LNCaP clone FGC (cell line): ENCODE measurements at regions not wholly inside any gene's neighbourhood (a gene's known extent, or its start where the extent isn't known, plus 50 kb on each side); places are given as distances from the start of the nearest gene placed in this dataset.

ENCODE experiments used
- DNase-seq: peaks from one replicate; pipeline ENCODE4 v3.0.0-alpha.2; 2011; ENCODE audit warnings: low read depth
- H3K4me3 ChIP-seq: 2 replicates; pipeline ENCODE4 v1.5.1; 2011; ENCODE audit warnings: mild to moderate bottlenecking, low read depth, low read length, control low read depth
- TF ChIP-seq, protein P1 (sequence below): IDR thresholded peaks from 2 replicates; pipeline ENCODE4 v1.5.1; 2012; ENCODE audit warnings: mild to moderate bottlenecking; ENCODE audit not compliant: control insufficient read depth, insufficient read depth; ENCODE audit errors: extremely low read depth

DNA sequence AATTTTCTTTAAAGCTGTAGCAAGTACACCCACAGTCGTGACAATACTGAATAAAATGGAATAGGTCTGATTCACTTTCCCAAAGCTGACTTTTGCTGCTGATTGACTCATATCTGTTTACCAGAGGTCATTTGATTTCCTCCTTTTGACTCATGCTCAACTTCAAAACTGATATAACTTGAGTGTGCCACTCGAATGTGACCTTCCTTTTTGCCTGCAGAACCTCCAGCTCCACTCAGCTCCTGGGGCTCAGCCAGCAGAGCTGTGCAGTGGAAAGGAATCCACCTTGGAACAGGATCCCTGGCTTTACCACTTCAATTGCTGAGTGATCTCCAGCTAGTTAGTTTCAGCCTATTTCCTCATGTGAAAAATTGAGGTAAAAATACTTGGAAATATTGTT is 84.1 kb downstream of the FEM1C start:
- TF ChIP-seq, protein P1, sequence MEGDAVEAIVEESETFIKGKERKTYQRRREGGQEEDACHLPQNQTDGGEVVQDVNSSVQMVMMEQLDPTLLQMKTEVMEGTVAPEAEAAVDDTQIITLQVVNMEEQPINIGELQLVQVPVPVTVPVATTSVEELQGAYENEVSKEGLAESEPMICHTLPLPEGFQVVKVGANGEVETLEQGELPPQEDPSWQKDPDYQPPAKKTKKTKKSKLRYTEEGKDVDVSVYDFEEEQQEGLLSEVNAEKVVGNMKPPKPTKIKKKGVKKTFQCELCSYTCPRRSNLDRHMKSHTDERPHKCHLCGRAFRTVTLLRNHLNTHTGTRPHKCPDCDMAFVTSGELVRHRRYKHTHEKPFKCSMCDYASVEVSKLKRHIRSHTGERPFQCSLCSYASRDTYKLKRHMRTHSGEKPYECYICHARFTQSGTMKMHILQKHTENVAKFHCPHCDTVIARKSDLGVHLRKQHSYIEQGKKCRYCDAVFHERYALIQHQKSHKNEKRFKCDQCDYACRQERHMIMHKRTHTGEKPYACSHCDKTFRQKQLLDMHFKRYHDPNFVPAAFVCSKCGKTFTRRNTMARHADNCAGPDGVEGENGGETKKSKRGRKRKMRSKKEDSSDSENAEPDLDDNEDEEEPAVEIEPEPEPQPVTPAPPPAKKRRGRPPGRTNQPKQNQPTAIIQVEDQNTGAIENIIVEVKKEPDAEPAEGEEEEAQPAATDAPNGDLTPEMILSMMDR: no peak
- H3K4me3 ChIP-seq: no peak overlapping the region
- DNase-seq: peak; percentile 1

DNA sequence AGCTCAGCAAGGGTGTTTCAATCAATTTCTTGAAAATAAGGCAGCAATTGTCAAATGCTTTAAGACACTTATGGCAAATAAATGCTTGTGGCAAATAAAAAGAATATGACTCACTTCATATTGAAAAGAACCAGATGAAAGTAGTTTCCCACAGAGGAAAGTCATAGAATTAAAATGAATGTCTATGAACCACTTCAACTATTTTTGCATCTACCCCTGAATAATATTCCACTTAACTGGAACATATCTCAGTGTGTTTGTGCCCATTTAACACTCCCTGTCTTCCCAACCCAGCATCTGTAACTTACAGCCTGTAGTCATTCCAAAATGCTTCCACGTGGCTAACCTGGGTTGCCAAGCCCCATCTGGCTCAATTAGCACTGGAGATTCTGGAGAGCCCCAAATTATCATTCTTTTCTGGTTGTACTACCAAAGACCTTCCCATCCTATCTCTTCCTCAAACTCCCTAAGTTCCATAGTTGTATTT is 84.7 kb downstream of the FEM1C start:
- TF ChIP-seq, protein P1: no peak
- no peak overlapping the region for H3K4me3 ChIP-seq
- no peak for DNase-seq

DNA sequence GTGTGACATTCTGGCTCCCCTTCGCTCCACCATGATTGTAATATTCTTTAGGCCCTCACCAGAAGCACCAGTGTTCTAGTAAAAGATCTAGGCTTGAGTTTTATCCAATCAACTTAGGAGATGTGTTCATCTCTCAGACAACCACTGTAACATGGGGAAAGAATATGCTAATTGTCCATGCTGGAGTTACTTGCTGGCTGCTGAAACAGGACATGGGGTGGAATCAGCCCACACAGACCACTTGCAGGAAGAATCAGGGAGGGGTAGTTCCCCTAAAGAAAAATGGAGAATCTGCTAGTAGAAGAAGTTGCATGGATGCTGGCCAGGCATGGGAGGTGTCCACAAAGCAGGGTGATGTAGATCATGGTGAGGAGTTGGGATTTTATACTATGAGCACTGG is 86.2 kb downstream of the FEM1C start:
- TF ChIP-seq, protein P1: no peak
- no peak overlapping the region for H3K4me3 ChIP-seq
- no peak for DNase-seq

DNA sequence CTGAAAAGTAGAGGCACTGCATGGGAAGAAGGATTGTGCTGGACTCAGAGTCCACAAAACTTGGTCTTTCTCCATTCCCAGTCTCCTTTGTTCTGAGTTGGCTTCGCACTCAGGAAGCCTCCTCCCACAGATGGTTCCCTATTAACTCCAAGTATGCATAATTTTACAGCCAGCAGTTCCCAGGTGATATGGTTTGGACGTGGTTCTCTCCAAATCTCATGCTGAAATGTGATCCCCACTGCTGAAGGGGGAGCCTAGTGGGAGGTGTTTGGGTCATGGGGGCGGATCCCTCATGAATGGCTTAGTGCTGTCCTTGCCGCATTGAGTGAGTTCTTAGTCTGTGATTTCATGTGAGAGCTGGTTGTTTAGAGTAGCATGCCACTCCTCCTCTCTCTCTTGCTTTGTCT is 86.6 kb downstream of the FEM1C start:
- TF ChIP-seq, protein P1: no peak
- H3K4me3 ChIP-seq: no peak overlapping the region
- DNase-seq: no peak

DNA sequence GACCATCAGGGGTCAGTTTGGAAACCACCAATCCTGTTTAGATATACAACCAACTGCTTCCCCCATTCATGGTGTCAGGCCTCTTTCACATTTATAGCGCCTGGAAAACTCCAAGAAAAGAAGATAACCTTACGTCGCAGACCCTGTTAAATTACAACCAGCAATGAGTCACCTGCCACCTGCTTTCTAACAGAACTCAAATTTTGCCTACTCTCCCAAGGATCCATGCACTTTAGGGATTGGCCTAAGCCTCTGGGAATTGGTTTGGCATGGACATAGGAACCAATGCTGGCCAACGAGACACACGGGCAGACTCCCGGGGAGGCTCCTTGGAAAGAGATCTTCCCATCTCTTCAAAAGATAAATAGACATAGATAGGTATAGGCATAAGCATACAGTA is 87.0 kb downstream of the FEM1C start:
- TF ChIP-seq, protein P1: no peak
- DNase-seq: no peak
- no peak overlapping the region for H3K4me3 ChIP-seq

DNA sequence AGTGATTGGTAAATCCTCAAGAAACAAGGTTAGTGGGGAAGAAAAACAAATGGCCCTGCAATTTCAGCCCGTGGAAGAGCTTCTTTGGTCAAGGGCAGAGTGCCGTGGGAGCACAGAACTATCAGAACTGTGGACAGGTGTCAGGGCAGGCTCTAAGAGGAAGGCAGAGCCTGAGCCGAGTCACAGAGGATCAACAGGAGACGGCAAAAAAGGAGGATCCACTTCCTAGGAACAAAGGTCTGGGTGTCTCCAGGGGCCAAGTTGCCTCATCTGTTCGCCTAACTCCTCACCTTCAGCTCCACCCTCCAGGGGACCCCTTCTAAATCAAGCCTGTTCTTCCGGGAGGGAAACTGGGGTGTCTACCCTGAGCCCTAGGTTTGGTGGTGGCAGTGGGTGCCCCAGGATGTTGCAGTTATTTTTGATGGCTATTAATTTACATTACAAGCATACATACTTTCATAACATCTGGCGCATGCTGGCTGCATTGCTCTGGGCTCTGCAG is 88.0 kb downstream of the FEM1C start:
- TF ChIP-seq, protein P1: no peak
- H3K4me3 ChIP-seq: no peak overlapping the region
- no peak for DNase-seq

DNA sequence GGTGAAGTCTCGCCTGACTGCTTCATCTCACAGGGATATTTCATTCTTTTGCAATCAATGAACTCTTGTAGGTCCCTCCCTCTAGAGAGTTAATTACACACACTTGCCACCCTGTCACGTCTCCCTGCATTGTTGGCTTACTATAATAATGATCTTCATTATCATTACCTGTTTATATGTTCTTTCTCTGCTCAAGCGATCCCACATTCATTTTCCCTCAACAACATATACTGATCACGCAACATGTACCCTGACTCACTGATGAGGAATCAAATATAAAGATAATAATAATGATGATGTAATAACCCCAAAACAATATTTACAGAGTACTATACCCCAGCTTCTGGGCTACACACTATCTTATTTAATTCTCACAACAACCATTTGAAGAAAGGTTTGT is 88.5 kb downstream of the FEM1C start:
- TF ChIP-seq, protein P1: no peak
- H3K4me3 ChIP-seq: no peak overlapping the region
- no peak for DNase-seq
